Left lung (tissue), 4 donors: ENCODE measurements at regions not wholly inside any gene's neighbourhood (a gene's known extent, or its start where the extent isn't known, plus 50 kb on each side); places are given as distances from the start of the nearest gene placed in this dataset.

Source experiments
- ATAC-seq: fragments of 200-7000 bp; cut with Tn5 transposase; one replicate; pipeline ENCODE4 v1.9.1; 2020; ENCODE audit warnings: moderate library complexity
- DNase-seq, 4 donors: peaks; one replicate each; pipeline ENCODE4 v3.0.0-alpha.2; 2013 to 2020
- H3K27ac ChIP-seq, 2 donors: fragments of 200-600 bp; sonication (generic) in 1 of 2; one replicate each; pipeline versions ENCODE4 v1.5.0 to v1.8.0; 2020 to 2021
- H3K27me3 ChIP-seq, 2 donors: fragments of 200-600 bp; sonication (generic) in 1 of 2; one replicate each; pipeline versions ENCODE4 v1.5.0 to v1.8.0; 2020 to 2021
- H3K36me3 ChIP-seq, 2 donors: fragments of 200-600 bp; sonication (generic) in 1 of 2; one replicate each; pipeline versions ENCODE4 v1.5.0 to v1.8.0; 2020 to 2021
- H3K4me1 ChIP-seq, 2 donors: fragments of 200-600 bp; one replicate each; pipeline ENCODE4 v1.8.0; 2021
- H3K4me3 ChIP-seq, 2 donors: fragments of 200-600 bp; sonication (generic) in 1 of 2; one replicate each; pipeline versions ENCODE4 v1.5.0 to v1.8.0; 2020 to 2021; ENCODE audit warnings: mild to moderate bottlenecking in 1 of 2
- H3K9me3 ChIP-seq, 2 donors: fragments of 200-600 bp; sonication (generic) in 1 of 2; one replicate each; pipeline versions ENCODE4 v1.5.0 to v1.8.0; 2020 to 2021
- intact Hi-C, 2 donors: fragments of 100-400 bp; cut with DNase I; formaldehyde crosslinking; loops; one replicate each; pipeline versions ENCODE4 v1.11.2 to v1.14.2; 2022
- TF ChIP-seq, protein P1 (sequence below), 2 donors: fragments of 200-600 bp; sonication (generic) in 1 of 2; IDR thresholded peaks; one replicate each; pipeline versions ENCODE4 v1.5.0 to v1.8.0; 2021; ENCODE audit warnings: antibody characterized with exemption in 2 of 2
- donor health status: DM: no; HTN: yes; CAD: no.
- donor health status: DM: no; HTN: no; CAD: no.

DNA sequence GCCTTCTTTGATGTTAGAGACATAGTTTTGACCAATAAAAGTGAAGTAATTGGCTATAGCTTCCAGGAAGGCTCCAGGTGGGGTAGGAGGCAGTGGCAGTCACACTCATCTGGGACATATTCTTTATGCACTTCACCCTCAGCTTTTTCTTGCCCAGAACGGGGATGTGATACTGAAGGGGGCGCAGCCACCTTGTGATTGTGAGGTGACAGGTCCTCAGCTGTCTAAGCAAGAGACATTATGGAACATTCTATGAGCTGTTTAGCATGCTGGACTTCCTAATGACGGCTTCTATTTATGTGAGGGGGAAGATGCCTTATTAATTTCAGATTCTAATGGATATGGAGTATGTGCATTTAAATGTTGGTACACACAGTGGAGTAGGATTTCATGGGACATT is 151.3 kb upstream of the ZFP64 start:
- intact Hi-C loops, result no loop called here
- Histone ChIP-seq H3K27me3 (no peaks in the 10 kb centered on the region), H3K27ac (no peak overlapping the region), H3K4me3 (no peak overlapping the region), H3K36me3 (no peaks in the 10 kb centered on the region), H3K4me1 (no peaks in the 10 kb centered on the region), H3K9me3 (no peaks in the 10 kb centered on the region)
- no peak for ATAC-seq
- TF ChIP-seq, protein P1, sequence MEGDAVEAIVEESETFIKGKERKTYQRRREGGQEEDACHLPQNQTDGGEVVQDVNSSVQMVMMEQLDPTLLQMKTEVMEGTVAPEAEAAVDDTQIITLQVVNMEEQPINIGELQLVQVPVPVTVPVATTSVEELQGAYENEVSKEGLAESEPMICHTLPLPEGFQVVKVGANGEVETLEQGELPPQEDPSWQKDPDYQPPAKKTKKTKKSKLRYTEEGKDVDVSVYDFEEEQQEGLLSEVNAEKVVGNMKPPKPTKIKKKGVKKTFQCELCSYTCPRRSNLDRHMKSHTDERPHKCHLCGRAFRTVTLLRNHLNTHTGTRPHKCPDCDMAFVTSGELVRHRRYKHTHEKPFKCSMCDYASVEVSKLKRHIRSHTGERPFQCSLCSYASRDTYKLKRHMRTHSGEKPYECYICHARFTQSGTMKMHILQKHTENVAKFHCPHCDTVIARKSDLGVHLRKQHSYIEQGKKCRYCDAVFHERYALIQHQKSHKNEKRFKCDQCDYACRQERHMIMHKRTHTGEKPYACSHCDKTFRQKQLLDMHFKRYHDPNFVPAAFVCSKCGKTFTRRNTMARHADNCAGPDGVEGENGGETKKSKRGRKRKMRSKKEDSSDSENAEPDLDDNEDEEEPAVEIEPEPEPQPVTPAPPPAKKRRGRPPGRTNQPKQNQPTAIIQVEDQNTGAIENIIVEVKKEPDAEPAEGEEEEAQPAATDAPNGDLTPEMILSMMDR (IDR thresholded peaks at IDR 0.05), result no peak
- DNase-seq, result no peak

DNA sequence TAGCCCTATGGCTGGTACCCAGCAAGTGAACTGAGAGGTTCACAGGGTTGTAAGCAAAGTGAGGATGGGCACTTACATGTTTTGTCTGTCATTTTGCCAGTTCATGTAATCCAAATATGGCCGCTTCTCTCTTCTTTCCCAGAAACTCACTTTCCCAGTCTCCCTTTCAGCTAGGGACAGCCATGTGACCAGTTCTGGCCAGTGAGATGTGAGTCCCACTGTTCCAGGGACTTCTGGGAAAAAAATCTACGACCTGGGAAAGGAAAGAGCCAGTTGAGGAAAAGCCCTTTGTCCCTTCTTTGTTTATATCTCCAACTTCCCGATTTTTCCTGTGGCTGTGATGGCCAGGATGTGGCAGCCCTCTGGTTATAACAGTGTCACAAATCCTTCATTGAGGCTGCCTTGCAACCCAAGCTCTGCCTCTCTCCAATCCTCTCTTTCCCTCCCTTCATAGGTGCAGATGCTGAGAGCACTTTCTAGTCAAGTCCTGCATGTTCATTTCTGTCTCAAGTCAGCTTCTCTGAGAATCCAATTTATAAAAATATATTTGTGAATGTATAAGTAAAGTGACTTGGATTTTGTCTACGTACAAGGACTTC is 148.6 kb upstream of the ZFP64 start:
- TF ChIP-seq, protein P1 (IDR thresholded peaks at IDR 0.05), result no peak
- Histone ChIP-seq H3K4me1 (no peaks in the 10 kb centered on the region), H3K27me3 (peaks cover 0 to 5% of the 10 kb centered on the region in 2 donors), H3K9me3 (no peaks in the 10 kb centered on the region), H3K27ac (no peak overlapping the region), H3K4me3 (no peak overlapping the region), H3K36me3 (no peaks in the 10 kb centered on the region)
- ATAC-seq, result no peak
- no peak for DNase-seq
- intact Hi-C loops, result no loop called here

DNA sequence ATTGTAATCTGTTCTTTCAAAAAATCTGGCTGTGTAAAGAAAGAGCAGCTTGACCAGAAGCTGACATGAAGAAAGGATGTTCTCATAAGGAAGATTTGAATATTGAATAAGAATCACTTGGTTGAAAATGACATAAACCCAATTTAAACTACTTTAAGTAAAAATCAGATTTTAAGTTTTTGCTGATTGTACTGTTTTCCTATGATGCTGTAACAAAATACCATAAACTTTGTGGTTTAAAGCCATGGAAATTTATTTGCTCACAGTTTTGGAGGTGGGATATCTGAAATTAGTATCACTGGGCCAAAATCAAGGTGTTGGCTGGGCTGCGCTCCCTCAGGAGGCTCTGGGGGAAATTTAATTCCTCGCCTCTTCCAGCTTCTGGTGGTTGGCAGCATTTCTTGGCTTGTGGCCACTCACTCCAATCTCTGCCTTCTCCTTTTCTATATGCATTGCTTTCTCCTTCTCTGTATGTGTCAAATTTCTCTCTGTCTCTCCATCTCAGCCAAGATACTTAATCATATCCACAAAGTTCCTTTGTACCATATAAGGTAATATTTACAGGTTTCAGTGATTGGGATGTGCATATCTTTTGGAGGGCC is 141.2 kb upstream of the ZFP64 start:
- no peak for ATAC-seq
- H3K4me1 ChIP-seq, result no peaks in the 10 kb centered on the region

DNA sequence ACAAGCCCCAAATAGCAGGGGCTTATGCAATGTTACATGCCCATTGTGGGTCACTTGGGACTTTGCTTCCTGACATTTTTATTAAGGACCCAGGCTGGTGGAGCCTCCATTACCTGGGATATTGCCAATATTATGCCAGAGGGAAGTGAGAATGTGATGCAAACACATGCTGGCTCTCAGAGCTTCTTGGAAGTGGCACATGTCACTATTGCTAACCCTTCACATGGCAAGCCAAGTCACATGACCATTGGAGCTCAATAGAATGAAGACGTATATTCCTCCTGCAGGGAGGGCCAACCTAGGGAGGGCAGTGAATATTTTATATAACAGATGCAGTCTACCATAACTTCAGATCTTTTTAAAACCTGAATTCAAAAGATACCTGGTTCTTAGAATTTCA is 140.7 kb upstream of the ZFP64 start:
- no peak overlapping the region for H3K27ac ChIP-seq
- no peaks in the 10 kb centered on the region for H3K4me1 ChIP-seq
- H3K36me3 ChIP-seq, result no peaks in the 10 kb centered on the region
- DNase-seq, result no peak
- no peak overlapping the region for H3K4me3 ChIP-seq
- intact Hi-C loops, result no loop called here
- H3K27me3 ChIP-seq, result peaks cover 0 to 5% of the 10 kb centered on the region in 2 donors
- H3K9me3 ChIP-seq, result peaks cover 0 to 3% of the 10 kb centered on the region in 2 donors
- TF ChIP-seq, protein P1 (IDR thresholded peaks at IDR 0.05), result no peak
- ATAC-seq, result no peak

More for the DNA sequence above, 141.2 kb upstream of the ZFP64 start:
- H3K36me3 ChIP-seq, result no peaks in the 10 kb centered on the region
- peaks cover 0 to 3% of the 10 kb centered on the region in 2 donors for H3K9me3 ChIP-seq
- no peak overlapping the region for H3K27ac ChIP-seq
- no peak overlapping the region for H3K4me3 ChIP-seq
- DNase-seq, result no peak
- intact Hi-C loops, result no loop called here
- TF ChIP-seq, protein P1 (IDR thresholded peaks at IDR 0.05), result no peak
- H3K27me3 ChIP-seq, result peaks cover 0 to 5% of the 10 kb centered on the region in 2 donors

DNA sequence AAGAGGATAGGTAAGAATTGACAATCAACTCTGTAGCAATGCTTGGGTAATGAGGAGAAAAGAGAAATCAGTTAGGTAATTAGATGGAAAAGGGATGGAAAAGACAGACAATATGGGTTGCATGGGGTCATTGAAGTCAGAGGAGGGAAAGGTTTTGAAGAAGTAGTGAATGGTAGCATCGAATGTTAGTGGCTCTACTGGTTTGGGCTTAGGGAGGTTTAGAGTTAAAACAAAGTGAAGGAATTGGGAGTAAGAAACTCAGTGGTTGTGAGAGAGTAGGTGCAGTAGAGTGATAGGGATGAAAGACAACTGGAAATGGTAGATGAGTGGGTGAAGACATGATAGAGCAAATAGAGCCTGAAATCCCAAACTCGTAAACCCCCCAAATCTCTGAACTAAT is 140.1 kb upstream of the ZFP64 start:
- TF ChIP-seq, protein P1 (IDR thresholded peaks at IDR 0.05), result no peak
- Histone ChIP-seq H3K27ac (no peak overlapping the region), H3K4me3 (no peak overlapping the region), H3K9me3 (peaks cover 0 to 3% of the 10 kb centered on the region in 2 donors), H3K27me3 (peaks cover 0 to 3% of the 10 kb centered on the region in 2 donors), H3K4me1 (no peaks in the 10 kb centered on the region), H3K36me3 (no peaks in the 10 kb centered on the region)
- intact Hi-C loops, result no loop called here
- DNase-seq (no peak), ATAC-seq (no peak)
